Loucy (cell line): ENCODE measurements at regions not wholly inside any gene's neighbourhood (a gene's known extent, or its start where the extent isn't known, plus 50 kb on each side); places are given as distances from the start of the nearest gene placed in this dataset.
"Not testable (repeated sequence)": the region's sequence is repeated elsewhere in the genome, so short reads cannot be mapped to it uniquely, and the experiment has no call there.

Source experiments
- H2AFZ ChIP-seq: fragments of 200-600 bp; sonication (generic); 2 replicates; pipeline ENCODE4 v1.6.0; 2016; ENCODE audit warnings: antibody characterized with exemption, mild to moderate bottlenecking, low read length, moderate library complexity
- H3F3A ChIP-seq: fragments of 200-600 bp; 2 replicates; pipeline ENCODE4 v1.6.0; 2016; ENCODE audit warnings: antibody characterized with exemption, low read depth, mild to moderate bottlenecking
- H3K27me3 ChIP-seq: fragments of 200-600 bp; sonication (generic); 2 replicates; pipeline ENCODE4 v1.6.1; 2014; ENCODE audit warnings: low read length, mild to moderate bottlenecking; ENCODE audit not compliant: insufficient read depth, poor library complexity, severe bottlenecking
- H3K36me3 ChIP-seq: fragments of 200-600 bp; sonication (generic); 2 replicates; pipeline ENCODE4 v1.6.1; 2016; ENCODE audit warnings: low read length; ENCODE audit not compliant: insufficient read depth
- H3K4me1 ChIP-seq: fragments of 200-600 bp; sonication (generic); 2 replicates; pipeline ENCODE4 v1.5.1; 2014; ENCODE audit warnings: low read length, mild to moderate bottlenecking; ENCODE audit not compliant: insufficient read depth, poor library complexity, severe bottlenecking
- H3K4me2 ChIP-seq: fragments of 200-600 bp; sonication (generic); 2 replicates; pipeline ENCODE4 v1.6.0; 2014; ENCODE audit warnings: antibody characterized with exemption, low read length, low read depth, mild to moderate bottlenecking; ENCODE audit not compliant: poor library complexity, severe bottlenecking
- H3K4me3 ChIP-seq: fragments of 200-600 bp; sonication (generic); 2 replicates; pipeline ENCODE4 v1.5.1; 2014; ENCODE audit warnings: low read length, mild to moderate bottlenecking, mixed read lengths; ENCODE audit not compliant: poor library complexity, severe bottlenecking
- H3K79me2 ChIP-seq: fragments of 200-600 bp; sonication (generic); 2 replicates; pipeline ENCODE4 v1.6.1; 2014; ENCODE audit warnings: low read length; ENCODE audit not compliant: insufficient read depth
- H3K9ac ChIP-seq: fragments of 200-600 bp; sonication (generic); 2 replicates; pipeline ENCODE4 v1.6.0; 2014; ENCODE audit warnings: mild to moderate bottlenecking, low read depth, low read length, moderate library complexity; ENCODE audit not compliant: poor library complexity, severe bottlenecking
- H3K9me2 ChIP-seq: fragments of 200-600 bp; sonication (generic); replicated peaks from 2 replicates; pipeline ENCODE4 v1.6.1; 2016; ENCODE audit warnings: low read depth, low read length, mixed read lengths
- H3K9me3 ChIP-seq: fragments of 200-600 bp; sonication (generic); 2 replicates; pipeline ENCODE4 v1.6.1; 2014; ENCODE audit warnings: mild to moderate bottlenecking, antibody characterized with exemption, low read length, low read depth; ENCODE audit not compliant: insufficient read depth
- H4K20me1 ChIP-seq: fragments of 200-600 bp; sonication (generic); 2 replicates; pipeline ENCODE4 v1.6.0; 2014; ENCODE audit warnings: antibody characterized with exemption, low read length, mild to moderate bottlenecking; ENCODE audit not compliant: insufficient read depth, poor library complexity, severe bottlenecking
- EZH2phosphoT487 ChIP-seq: fragments of 200-600 bp; IDR thresholded peaks from 2 replicates; pipeline ENCODE4 v1.6.1; 2018; ENCODE audit warnings: antibody characterized with exemption, mild to moderate bottlenecking, moderate library complexity, borderline replicate concordance
- TF ChIP-seq, protein P1 (sequence below): fragments of 200-600 bp; sonication (generic); conservative IDR thresholded peaks from 2 replicates; pipeline ENCODE4 v1.5.1; 2014; ENCODE audit warnings: mild to moderate bottlenecking, antibody characterized with exemption, low read length

DNA sequence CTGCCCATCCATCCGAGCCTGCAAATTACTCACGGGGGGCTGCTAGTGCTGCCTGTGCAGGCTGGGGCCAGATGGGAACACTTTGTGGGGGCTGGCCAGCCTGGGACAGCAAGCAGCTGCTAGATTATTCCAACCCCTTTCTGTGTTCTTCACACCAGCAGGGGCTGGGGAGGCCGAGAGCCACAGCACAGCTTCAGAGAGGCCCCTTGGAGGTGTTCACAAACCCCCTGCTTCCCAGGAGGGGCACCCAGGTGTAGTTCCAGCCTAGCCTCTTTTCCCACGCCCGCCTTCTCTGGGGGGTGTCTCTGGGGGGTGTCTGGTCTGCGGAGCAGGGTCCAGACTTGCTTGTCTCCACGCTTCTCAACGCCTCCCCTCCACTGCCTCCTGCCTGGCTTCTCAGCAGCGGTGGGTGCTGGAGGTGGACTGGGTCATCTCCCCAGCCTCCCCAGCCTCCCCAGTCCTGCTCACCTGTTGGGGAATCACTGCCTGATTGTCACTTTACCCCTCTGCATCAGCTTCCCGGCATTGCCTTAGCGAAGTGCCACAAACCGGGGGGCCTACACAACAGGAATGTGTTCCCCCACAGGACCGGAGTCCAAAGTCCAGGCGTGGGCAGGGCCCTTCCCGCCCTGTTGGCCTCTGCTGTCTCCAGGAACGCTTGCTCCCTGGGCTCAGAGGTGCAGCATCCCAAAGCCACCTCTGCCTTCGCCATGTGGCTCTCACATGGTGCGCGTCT is 74.0 kb upstream of the EN2 start:
- Histone ChIP-seq H2AFZ (no peak overlapping the region), H3K79me2 (no peaks in the 10 kb centered on the region), H3K4me2 (no peak overlapping the region), H3K36me3 (no peaks in the 10 kb centered on the region), H3K9me3 (no peaks in the 10 kb centered on the region), H3K27me3 (no peaks in the 10 kb centered on the region), H3K9ac (no peak overlapping the region), H3F3A (no peaks in the 10 kb centered on the region), H3K4me1 (peaks cover 15% of the 10 kb centered on the region), H3K4me3 (no peak overlapping the region), H4K20me1 (no peaks in the 10 kb centered on the region), H3K9me2 (no peaks in the 10 kb centered on the region)
- no peak for TF ChIP-seq EZH2phosphoT487
- TF ChIP-seq, protein P1, sequence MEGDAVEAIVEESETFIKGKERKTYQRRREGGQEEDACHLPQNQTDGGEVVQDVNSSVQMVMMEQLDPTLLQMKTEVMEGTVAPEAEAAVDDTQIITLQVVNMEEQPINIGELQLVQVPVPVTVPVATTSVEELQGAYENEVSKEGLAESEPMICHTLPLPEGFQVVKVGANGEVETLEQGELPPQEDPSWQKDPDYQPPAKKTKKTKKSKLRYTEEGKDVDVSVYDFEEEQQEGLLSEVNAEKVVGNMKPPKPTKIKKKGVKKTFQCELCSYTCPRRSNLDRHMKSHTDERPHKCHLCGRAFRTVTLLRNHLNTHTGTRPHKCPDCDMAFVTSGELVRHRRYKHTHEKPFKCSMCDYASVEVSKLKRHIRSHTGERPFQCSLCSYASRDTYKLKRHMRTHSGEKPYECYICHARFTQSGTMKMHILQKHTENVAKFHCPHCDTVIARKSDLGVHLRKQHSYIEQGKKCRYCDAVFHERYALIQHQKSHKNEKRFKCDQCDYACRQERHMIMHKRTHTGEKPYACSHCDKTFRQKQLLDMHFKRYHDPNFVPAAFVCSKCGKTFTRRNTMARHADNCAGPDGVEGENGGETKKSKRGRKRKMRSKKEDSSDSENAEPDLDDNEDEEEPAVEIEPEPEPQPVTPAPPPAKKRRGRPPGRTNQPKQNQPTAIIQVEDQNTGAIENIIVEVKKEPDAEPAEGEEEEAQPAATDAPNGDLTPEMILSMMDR, result no peak

DNA sequence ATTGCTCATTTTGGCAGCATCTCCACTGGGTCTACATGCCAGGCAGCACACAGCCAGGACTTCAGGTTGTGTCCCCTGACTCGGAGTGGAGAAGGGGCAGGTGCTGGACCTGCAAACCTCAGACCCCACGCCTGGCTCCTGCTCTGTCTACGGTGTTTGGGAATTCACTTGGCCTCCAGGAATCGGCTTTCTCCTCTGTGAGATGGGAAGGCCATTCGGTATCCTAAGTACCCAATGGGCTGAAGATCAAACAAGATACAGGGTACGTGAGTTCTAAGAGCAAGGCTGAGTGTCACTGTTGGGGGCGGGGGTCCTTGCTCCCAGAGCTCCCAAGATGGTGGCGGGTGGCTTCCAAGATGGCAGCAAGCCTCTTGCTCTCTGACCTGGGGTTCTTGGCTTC is 73.2 kb upstream of the EN2 start:
- H3K79me2 ChIP-seq, result no peaks in the 10 kb centered on the region
- no peaks in the 10 kb centered on the region for H3K36me3 ChIP-seq
- no peaks in the 10 kb centered on the region for H3K9me2 ChIP-seq
- H3K27me3 ChIP-seq, result no peaks in the 10 kb centered on the region
- no peaks in the 10 kb centered on the region for H4K20me1 ChIP-seq
- H3K9me3 ChIP-seq, result no peaks in the 10 kb centered on the region
- H2AFZ ChIP-seq, result no peak overlapping the region
- no peak overlapping the region for H3K9ac ChIP-seq
- no peak overlapping the region for H3K4me3 ChIP-seq
- no peaks in the 10 kb centered on the region for H3F3A ChIP-seq
- TF ChIP-seq, protein P1, result no peak
- peaks cover 8% of the 10 kb centered on the region for H3K4me1 ChIP-seq
- H3K4me2 ChIP-seq, result no peak overlapping the region

DNA sequence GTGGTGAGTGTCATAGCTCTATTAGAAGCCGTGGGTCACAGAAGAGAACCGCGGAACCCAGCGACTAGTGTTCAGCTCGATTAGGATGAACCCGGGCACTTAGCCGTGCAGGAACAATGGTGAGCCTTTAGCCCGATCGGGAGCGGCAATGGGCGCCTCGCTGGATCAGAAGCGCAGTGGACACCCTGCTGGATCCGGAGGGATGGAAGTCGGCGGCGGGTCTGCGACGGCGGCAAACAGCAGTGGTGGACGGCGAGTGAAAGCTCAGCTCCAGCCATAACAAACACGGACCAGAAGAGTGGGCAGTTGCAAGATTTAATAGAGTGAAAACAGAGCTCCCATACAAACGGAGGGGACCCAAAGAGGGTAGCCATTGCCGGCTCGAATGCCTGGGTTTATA is 72.7 kb upstream of the EN2 start:
- not testable (repeated sequence) for H3K4me1 ChIP-seq, H3K9me2 ChIP-seq, H3K9ac ChIP-seq, H3F3A ChIP-seq, H3K36me3 ChIP-seq, H3K4me3 ChIP-seq, H4K20me1 ChIP-seq, H2AFZ ChIP-seq, H3K27me3 ChIP-seq, H3K9me3 ChIP-seq, H3K79me2 ChIP-seq, H3K4me2 ChIP-seq

DNA sequence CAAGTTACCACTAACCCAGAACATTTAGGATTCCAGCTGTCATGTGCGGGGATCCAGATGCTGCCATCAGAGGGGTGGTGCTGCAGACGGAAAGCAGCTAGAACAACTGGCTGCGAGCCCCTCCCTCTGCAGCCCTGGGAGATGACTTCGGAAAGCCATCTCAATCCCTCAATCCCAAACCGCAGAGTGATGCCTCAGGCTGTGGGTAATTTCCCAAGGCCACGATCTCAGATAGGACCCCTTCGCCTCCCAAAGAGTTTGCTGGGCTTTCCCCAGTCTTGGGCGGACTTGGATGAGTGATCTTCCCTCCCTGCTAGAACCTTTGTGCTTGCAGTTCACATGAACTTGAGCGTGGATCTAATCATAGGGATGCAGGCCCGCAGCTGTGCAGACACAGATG is 71.3 kb upstream of the EN2 start:
- Histone ChIP-seq H3K4me2 (no peak overlapping the region), H3K36me3 (no peaks in the 10 kb centered on the region), H4K20me1 (no peaks in the 10 kb centered on the region), H3K4me1 (peaks cover 7% of the 10 kb centered on the region), H3K9me3 (no peaks in the 10 kb centered on the region), H3K27me3 (no peaks in the 10 kb centered on the region), H3F3A (no peaks in the 10 kb centered on the region), H3K79me2 (no peaks in the 10 kb centered on the region), H2AFZ (no peak overlapping the region), H3K9me2 (no peaks in the 10 kb centered on the region), H3K9ac (no peak overlapping the region), H3K4me3 (no peak overlapping the region)
- TF ChIP-seq EZH2phosphoT487, result no peak
- TF ChIP-seq, protein P1, result no peak
